HG03097 (cell line): ENCODE measurements at regions not wholly inside any gene's neighbourhood (a gene's known extent, or its start where the extent isn't known, plus 50 kb on each side); places are given as distances from the start of the nearest gene placed in this dataset.

Source experiments
- ATAC-seq: cut with Tn5 transposase; IDR thresholded peaks from one replicate; pipeline ENCODE4 v1.9.1; 2021; ENCODE audit not compliant: unreplicated experiment, low FRiP score

DNA sequence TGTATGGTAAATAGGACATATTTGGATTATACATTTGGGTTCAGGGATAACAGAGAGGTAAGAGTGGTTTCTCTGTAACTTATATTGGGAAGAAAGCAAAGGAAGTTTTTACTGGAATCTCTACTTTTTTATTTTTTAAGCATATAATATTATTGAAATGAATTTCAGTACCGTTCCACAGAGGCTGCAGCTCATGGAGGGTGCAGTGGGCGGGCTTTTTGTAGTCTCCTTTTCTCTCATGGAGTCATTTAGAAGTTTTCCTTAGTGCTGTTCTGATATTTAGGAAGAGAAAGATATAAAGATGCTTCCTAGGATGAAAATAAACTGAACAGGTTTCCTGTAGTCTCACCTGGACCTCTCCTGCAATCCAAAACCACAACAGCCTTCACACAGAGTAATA, 1153.3 kb upstream of the TMEFF2 start:
- ATAC-seq, result no peak

DNA sequence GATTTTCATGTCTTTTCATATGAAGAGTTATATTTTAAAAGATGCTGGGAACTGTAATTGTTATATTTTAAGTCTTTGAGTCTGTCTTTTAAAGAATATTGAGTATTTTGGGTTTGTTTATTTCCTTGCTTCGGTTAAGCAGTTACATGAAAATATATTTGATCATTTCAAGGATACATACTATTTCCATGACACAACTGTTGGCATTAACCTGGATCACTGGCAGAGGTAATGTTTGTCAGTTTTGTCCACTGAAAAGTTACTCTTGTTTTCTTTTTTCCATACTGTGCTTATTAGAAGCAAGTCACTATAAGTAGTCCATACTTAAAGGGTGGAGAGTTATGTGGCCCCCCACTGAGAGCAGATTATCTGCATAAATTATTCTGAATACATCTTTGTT, 1142.0 kb upstream of the TMEFF2 start:
- no peak for ATAC-seq

DNA sequence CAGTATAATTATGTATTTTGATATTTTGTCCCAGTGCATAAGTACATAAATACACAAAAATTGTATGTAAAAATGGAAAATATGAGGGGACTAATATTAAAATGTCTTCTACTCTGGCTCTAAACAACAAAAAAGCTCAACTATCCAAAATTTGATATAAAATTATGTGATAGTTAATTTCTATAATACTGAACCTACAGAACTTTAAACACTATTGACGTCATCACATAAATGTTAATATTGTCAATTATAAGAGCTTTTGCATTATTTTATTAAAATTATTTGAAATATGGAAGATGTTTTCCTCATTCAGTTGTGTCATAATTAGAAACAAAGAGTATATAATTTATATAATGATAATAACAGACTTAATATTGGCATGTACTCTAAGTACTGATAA, 1139.7 kb upstream of the TMEFF2 start:
- no peak for ATAC-seq

DNA sequence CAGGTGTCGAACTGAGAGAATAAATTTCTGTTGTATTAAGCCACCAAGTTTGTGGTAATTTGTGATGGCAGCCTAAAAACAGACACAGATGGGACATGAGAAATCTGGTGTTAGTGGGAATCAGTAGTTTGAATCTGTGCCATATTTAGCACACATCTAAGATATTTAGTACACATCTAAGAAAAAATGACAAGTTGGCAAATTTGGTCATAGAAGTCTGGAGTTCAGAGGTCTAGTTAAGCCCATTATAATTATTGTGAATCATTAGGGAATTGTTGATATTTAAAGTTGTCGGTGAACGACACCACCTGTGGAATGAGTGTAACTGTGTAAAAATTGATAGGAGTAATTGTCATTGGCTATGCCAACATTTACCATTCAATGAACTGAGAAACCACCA, 1138.8 kb upstream of the TMEFF2 start:
- ATAC-seq, result no peak

DNA sequence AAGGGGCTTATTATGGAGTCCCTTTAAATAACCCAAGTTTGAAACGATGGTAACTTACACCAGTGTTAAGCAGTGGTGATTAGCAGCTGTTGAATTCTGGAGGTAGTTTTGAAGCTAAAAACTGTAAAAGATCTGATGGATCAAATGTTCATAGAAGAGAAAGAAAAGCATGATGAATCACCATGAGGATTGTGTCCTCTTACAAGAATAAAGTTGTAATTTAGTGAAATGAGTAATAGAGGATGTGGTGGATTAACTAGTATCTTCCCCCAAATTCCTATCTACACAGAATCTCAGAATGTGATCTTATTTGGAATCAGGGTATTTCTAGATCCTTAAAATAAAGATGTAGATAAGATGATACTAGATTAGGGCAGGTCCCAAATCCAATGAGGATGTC, 1138.2 kb upstream of the TMEFF2 start:
- ATAC-seq, result no peak

DNA sequence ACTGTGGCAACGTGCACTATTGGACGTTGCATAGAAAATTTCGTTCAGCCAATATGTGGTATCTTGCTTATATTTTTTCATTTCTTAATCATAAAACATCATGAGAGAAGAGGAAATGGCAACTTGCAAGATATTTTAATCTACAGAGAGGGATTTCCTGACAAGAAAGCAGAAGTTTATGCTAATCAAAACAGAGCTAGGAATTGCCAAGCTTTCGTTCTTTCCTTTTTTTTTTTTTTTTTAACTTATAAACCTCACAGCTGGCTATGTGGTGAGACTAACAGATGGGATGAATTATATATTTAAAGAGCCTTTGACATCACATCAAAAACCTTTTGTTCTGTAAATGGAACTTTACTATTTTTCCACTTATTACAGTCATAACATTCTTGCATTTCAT, 1136.9 kb upstream of the TMEFF2 start:
- no peak for ATAC-seq

DNA sequence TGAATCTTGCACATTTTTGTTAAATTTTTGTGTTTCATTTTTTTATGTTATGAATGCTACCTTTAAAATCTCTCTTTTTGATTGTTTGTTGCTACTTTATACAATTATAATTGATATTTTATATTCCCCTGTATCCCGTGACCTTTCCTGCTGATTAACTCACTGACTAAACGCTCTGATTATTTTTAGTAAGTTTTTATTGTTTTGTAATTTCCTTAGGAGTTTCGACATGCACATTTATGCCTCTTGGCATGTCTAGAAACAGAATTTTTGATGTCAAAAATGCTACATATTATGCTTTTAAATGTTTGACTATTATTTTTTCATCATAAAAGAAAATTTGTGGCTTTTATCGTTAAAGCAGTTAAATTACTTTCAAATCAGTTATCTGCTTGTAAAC, 1131.6 kb upstream of the TMEFF2 start:
- no peak for ATAC-seq

DNA sequence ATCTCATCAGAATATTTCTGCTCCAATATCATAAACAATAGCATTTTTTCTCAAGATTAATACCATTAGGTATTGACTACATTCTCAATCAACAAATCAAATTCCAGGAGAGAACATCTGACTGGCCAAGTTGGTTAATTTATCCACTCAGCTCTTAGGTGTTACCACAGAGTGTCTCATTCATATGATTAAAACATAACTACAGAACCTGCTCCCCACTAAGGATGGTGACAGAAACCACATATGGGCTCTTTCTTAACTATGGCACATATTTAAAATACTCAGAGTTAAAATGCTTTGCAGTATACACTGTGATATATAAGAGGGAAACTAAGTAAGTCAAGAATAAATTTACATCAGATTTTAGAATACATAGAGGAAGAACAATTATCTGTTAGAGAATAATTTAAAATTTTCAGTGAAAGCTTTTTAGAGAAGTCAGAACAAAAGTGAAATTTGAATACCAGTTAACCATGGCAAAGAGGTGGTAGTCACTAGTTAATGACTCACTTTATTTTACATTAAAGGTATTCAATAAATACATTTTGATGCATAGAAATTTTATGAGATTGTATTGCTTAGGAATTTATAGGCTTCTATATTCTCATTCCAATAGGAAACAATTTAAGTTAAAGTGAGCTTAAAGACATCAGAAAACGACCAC, 1120.8 kb upstream of the TMEFF2 start:
- peak; percentile 64 for ATAC-seq

DNA sequence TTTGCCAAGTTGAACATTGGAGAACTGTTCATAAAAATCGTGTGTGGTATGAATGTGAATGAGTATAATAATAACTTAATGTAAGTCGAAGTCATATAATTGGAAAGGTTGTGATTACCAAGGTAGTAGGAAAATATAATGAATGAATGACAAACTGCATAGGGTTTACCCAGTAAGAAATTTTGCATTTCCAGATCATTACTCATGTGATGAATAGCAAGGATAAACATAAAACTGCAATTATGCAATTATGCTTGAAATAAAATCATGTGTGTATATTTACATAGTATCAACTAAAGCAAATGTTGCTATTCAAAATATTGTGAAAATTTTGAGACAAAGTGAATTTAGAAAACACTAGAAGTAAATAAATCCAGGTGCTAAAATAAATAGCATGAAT, 1108.7 kb upstream of the TMEFF2 start:
- ATAC-seq, result no peak

DNA sequence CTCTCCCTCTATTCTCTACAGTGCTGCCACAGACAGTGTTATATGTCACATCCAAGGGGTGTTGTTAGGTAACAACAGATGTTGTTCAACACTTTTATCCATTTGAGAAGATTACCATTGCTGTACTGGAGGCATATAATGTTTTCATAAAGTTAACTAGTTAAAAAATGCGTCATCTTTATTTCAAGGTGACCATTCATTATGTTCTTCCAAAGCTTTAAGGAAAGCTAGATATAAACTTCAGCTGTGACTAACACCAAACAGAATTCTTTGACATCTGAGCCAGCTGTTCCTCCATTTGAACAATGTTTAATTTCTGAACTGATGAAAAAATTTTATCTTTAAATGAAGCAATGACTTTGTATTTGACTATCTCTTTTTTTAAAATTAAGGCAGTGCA, 1099.6 kb upstream of the TMEFF2 start:
- ATAC-seq, result no peak

DNA sequence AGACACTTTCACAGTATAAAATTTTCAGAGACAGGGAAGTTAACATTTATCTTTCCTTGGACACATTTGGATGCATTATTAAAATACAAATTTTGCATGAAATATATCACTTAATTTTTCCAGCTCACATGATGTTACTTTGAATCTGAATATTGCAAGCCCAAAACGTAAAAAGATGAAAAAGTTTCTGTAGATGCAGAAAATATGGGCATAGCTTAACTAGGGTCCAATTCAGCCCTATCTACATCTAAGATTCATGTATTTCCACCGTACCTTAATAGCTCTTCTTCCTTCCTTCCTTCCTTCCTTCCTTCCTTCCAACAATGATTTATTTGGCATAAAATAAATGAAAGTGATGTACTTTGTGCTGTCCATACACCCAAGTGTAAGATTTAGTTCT, 1084.6 kb upstream of the TMEFF2 start:
- ATAC-seq, result no peak

DNA sequence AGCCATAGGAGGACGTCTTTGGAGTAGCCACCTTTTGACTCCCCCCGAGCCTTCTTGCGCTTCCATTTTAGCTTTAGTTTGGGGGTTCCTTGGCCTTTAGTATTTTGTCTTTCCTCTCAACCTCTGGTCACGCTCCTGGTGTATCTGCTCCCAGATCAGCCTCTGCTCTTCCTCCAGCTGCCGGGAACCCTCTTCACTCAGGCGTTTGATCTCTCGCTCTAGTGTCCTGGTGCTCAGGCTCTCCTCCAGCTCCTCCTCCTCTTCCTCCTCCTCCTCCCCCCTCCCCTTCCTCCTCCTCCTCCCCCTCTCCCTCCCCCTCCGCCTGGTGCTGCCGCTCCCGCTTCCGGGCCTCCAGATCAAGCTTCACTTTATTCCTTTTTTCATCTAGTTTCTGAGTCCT, 1082.3 kb upstream of the TMEFF2 start:
- ATAC-seq, result no peak

DNA sequence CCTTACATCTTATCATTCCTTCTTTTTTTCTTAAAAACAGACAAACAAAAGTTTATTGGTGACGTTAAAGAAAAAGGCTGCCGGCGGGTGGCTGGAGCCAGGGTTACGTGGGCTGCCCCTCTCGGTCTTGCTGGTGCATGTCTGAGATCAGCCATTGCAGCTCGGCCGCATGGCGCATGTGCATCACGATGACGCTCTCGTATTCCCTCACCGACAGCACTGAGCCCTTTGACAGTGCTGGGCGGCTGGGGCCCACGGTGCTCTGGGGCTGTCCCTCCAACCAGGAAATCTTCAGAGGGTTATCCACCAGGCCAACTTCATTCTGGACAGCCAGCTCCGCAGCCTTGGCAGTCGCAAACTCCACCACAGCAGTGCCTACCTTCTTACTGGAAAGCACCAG, 1081.8 kb upstream of the TMEFF2 start:
- no peak for ATAC-seq

DNA sequence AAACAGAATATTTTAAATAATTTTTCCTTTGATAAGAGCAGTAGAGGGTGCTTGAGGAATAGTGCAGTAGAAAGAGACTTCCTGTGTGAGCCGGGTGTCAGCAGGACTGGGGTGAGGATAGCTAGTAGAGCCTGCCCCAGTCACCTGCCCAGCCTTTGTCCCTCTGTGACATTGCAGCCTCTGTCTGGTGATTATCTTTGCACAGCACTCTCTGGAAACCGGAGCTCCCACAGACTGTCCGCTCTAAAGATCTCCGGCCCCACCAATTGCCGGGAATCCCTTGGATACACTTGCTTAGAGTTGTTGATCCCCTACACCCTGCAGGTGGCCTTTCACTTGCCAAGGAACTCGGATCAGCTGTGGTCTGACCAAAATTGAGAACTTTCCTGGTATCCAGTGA, 1081.3 kb upstream of the TMEFF2 start:
- no peak for ATAC-seq

DNA sequence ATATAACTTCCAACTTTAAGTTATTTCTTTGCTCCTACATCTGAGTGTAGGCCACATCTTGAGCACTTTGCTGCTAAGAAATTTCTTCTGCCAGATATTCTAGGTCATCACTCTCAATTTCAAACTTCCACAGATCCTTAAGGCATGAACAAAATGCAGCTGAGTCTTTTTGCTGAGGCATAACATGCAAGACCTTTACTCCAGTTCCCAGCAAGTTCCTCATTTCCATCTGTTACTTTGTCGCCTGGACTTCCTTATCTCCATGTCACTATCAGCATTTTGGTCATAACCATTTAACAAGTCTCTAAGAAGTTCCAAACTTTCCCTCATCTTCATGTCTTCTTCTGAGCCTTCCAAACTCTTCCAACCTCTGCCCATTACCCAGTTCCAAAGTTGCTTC, 1077.3 kb upstream of the TMEFF2 start:
- no peak for ATAC-seq

DNA sequence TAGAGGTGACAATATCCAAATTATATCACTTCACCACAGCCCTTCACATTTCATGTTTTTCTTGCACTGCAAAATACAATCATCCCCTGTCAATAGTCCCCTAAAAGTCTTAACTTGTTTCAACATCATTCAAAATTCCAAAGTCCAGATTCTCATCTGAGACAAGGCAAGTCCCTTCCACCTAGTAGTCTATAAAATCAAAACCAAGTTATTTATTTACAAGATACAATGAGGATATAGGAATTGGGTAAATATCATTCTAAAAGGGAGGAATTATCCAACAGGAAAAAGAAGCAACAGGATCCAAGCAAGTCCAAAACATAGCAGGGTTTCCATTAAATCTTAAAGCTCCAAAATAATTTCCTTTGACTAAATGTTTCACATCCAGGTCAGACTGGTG, 1076.1 kb upstream of the TMEFF2 start:
- ATAC-seq, result no peak

DNA sequence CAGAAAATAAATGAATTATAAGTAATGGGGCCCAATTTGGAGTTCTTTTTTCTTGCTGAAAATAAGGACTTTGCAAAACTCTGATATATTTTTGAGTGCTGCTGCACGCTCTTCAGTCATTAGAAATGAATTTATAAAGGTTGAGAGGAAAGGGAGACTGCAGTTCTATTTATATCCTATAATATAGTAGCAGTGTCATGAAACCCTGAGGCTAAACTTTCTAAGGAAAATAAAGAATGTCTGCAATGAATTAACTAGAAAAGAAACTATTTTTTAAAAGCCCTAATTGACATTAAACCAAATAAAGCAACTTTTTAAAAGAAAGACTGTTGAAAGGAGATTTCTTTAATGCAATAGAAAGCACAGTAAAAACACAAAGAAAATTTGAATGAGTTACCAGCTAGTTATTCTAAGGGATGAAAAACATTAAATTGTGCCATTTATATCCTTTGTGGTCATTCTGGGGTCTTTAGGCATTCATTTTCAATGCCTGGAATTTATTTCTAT, 1072.8 kb upstream of the TMEFF2 start:
- ATAC-seq, result no peak

DNA sequence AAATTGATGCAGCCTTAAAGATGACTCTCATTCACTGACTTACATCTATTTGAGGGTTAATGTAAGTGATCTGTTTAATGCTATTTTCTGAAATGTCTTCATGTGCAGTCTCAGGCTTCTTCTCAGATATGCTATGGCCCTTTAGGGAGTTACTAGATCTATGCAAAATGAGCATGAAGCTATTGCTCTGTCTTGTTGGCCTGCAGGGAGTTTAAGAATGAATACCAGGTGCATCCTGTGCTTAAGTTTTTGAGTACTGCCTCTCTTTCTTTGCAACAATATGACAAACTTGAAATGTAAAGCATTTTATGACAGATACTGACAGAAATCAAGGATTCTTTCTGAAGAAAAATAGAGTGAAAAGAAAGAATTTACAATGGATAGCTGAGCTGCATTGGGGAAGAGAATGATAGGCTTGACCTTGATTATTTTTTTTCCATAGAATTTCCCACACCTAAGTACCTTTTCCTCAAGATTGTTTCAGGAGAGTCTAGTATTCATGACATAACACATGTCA, 1058.3 kb upstream of the TMEFF2 start:
- ATAC-seq, result no peak

DNA sequence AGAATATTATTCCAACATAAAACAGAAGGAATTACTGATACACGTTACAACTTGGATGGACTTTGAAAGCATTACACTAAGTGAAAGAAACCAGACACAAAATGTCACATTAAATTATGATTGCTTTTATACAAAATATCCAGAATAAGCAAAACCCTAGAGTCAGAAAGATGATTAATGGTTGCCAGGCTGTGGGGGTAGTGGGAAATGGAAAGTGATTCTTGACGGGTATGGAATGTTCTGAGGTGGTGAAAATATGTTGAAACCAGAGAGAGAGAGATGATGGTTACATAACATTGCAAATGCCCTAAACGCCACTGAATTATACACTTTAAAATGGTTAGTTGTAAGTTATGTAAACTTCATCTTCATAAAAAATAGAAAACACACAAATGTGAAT, 1057.2 kb upstream of the TMEFF2 start:
- ATAC-seq, result no peak

DNA sequence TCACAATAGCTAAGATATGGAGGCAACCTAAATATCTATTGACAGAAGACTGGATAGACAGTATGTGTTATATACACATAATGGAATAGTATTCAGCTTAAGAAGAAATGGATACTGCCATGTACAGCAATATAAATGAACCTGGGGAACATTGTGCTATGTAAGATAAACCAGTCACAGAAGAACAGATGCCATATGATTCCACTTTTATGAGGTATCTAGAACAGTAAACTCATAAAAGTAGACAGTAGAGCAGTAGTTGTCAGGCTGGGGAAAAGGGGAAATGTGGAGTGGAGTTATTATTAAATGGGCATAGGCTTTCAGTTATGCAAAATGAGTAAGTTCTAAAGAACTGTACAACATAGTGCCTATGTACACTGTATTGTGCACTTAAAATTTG, 1055.7 kb upstream of the TMEFF2 start:
- ATAC-seq, result no peak

DNA sequence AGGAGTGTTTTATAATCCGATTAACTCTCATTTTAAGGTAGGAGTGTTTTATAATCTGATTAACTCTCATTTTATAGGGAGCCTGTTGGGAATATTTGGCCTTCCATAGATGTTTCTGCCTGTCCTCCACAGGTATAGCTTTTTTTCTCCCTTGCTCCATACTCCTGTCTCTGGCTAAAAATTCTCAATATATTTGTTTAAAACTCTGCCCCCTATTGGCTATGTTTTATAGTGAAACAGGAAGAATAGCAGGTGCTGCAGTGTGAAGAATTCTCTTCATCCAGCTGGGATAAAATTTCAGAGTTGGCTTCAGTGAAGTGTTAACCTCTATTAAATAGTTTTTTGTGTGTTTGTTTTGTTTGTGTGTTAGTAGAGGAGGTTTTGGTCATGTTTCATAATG, 1046.0 kb upstream of the TMEFF2 start:
- ATAC-seq, result no peak

DNA sequence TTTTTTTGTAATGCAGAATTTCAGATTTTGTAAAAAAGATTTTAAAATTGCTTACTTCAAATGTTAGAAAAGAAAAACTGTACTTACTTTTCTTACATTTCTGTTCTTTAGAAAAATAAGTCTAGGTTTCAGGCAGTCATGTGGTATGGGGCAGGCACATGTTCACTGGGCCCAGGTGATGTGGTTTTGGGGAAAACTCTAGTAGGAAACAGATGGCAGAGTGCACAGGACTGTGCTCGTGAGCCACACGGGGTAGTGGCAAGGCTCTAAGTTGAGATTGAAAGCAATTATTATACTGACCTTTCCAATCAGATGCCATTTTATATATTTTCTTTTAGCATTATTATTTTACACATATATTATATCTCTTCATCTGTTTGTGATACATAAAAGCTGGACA, 1036.9 kb upstream of the TMEFF2 start:
- ATAC-seq, result no peak

DNA sequence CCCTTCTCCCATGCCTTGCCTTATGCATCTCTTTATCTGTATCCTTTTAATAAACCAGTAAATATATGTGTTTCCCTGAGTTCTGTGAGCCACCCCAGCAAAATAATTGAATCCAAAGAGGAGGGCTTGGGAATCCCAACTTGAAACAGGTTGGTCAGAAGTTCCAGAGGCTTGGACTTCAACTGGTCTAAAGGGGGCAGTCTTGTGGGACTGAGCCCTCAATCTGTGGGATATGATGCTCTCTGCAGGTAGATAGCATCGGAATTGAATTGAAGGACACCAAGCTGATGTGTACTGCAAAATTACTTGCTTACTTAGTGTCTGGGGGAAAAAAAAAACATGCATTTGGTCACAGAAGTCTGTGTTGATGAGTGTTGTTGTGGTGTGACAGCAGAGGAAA, 1033.5 kb upstream of the TMEFF2 start:
- no peak for ATAC-seq
